Left ventricle myocardium inferior (tissue), 1 donor: ENCODE measurements at regions not wholly inside any gene's neighbourhood (a gene's known extent, or its start where the extent isn't known, plus 50 kb on each side); places are given as distances from the start of the nearest gene placed in this dataset.

Experiments used
- DNase-seq: peaks from one replicate; pipeline ENCODE4 v3.0.0-alpha.2; 2020
- H3K27ac ChIP-seq: fragments of 200-600 bp; replicated peaks from 2 replicates; pipeline ENCODE4 v1.8.0; 2021
- H3K27me3 ChIP-seq: fragments of 200-600 bp; 2 replicates; pipeline ENCODE4 v1.8.0; 2021; ENCODE audit warnings: low read depth
- H3K36me3 ChIP-seq: fragments of 200-600 bp; 2 replicates; pipeline ENCODE4 v1.8.0; 2021
- H3K4me1 ChIP-seq: fragments of 200-600 bp; 2 replicates; pipeline ENCODE4 v1.8.0; 2021
- H3K4me3 ChIP-seq: fragments of 200-600 bp; 2 replicates; pipeline ENCODE4 v1.8.0; 2021; ENCODE audit warnings: mild to moderate bottlenecking, moderate library complexity
- H3K9me3 ChIP-seq: fragments of 200-600 bp; replicated peaks from 2 replicates; pipeline ENCODE4 v1.8.0; 2021
- CTCF ChIP-seq: fragments of 200-600 bp; IDR thresholded peaks from 2 replicates; pipeline ENCODE4 v1.8.0; 2021; ENCODE audit warnings: antibody characterized with exemption, mild to moderate bottlenecking, borderline replicate concordance
- intact Hi-C: fragments of 100-400 bp; cut with micrococcal nuclease; formaldehyde crosslinking; loops from one replicate; pipeline ENCODE4 v1.11.0; 2022
- donor health status: DM: no; HTN: yes; CAD: no; lungs with severe emphysema.

GRCh38 chr12:54126696-54127537 is 61.9 kb downstream of the SMUG1 start:
- peak overlapping the region; percentile 67 for H3K27ac ChIP-seq
- TF ChIP-seq CTCF = no peak
- H3K36me3 ChIP-seq = no peaks in the 10 kb centered on the region
- H3K9me3 ChIP-seq = no peaks in the 10 kb centered on the region
- peak overlapping the region; percentile 68 for H3K4me3 ChIP-seq
- intact Hi-C loops = no loop called here
- H3K27me3 ChIP-seq = peaks cover 99% of the 10 kb centered on the region
- peaks cover 15% of the 10 kb centered on the region for H3K4me1 ChIP-seq
- DNase-seq = peak; percentile 66

- no peak for DNase-seq
- Histone ChIP-seq H3K27me3 (peaks cover 99% of the 10 kb centered on the region), H3K27ac (peak overlapping the region; percentile 67), H3K36me3 (no peaks in the 10 kb centered on the region), H3K4me1 (peaks cover 15% of the 10 kb centered on the region), H3K4me3 (peak overlapping the region; percentile 68), H3K9me3 (no peaks in the 10 kb centered on the region)
- TF ChIP-seq CTCF = no peak
- intact Hi-C loops = no loop called here
These were observed 61.1 kb downstream of the SMUG1 start for GRCh38 chr12:54127538-54128259.

GRCh38 chr12:54128416-54128815 is 60.4 kb downstream of the SMUG1 start:
- intact Hi-C loops = no loop called here
- DNase-seq = no peak
- Histone ChIP-seq H3K36me3 (no peaks in the 10 kb centered on the region), H3K27ac (no peak overlapping the region), H3K9me3 (no peaks in the 10 kb centered on the region), H3K4me3 (no peak overlapping the region), H3K27me3 (peaks cover 99% of the 10 kb centered on the region), H3K4me1 (peaks cover 15% of the 10 kb centered on the region)
- TF ChIP-seq CTCF = no peak

GRCh38 chr12:54129028-54129903 is 59.5 kb downstream of the SMUG1 start:
- H3K27ac ChIP-seq = no peak overlapping the region
- H3K4me3 ChIP-seq = no peak overlapping the region
- intact Hi-C loops = no loop called here
- no peak for TF ChIP-seq CTCF
- peaks cover 99% of the 10 kb centered on the region for H3K27me3 ChIP-seq
- peaks cover 15% of the 10 kb centered on the region for H3K4me1 ChIP-seq
- H3K9me3 ChIP-seq = no peaks in the 10 kb centered on the region
- no peaks in the 10 kb centered on the region for H3K36me3 ChIP-seq
- DNase-seq = no peak
